GM18867 (cell line): ENCODE measurements at regions not wholly inside any gene's neighbourhood (a gene's known extent, or its start where the extent isn't known, plus 50 kb on each side); places are given as distances from the start of the nearest gene placed in this dataset.
A peak's percentile ranks its signal among the peaks of the same experiment; 100 is the strongest.

Experiments
- ATAC-seq: cut with Tn5 transposase; IDR thresholded peaks from one replicate; pipeline ENCODE4 v1.9.1; 2021; ENCODE audit warnings: mild to moderate bottlenecking, moderate library complexity; ENCODE audit not compliant: unreplicated experiment

DNA sequence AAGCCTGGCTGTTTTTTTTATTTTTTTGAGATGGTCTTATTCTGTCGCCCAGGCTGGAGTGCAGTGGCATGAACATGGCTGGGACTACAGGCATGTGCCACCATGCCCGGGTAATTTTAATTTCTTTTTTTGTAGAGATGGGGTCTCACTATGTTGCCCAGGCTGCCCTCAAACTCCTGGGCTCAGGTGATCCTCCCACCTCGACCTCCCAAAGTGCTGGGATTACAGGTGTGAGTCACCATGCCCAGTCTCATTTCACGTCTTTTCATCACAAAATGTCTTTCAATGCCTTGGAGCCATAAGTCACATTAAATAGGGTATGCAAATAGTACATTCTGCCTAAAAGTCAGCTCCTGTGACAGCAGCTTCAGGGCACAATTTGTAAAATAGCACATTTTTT lies 52.8 kb downstream of the SOX2 start:
- ATAC-seq, result no peak

DNA sequence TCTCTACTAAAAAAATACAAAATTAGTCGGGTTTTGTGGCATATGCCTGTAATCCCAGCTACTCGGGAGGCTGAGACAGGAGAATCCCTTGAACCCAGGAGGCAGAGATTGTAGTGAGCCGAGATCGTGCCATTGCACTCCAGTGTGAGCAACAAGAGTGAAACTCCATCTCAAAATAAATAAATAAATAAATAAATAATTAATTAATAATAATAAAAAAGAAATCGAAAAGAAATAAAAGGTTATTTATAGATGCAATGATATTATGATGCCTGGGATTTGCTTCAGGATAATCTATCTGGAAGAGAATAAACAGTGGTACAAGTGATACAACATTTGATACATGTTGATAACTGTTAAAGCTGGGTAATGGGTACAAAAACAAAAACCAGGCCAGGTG lies 58.6 kb downstream of the SOX2 start:
- no peak for ATAC-seq

DNA sequence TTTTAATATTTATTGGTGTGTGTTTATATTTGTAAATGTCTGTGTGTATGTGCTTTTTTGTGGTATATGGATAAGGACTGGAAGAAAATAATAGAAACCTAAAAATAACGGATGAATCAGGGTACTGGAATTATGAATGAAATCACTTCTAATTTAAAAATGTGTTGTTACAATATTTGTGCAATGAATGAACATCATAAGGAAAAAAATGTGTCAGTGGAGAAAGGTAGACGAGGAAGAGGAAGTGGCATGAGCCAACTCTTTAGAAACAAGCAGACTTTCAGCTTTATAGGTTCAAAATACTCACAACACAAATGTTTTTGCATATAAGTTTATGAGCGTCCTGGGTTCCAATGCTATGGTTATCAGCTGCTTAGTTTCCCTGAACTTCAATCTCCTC lies 59.4 kb downstream of the SOX2 start:
- no peak for ATAC-seq

DNA sequence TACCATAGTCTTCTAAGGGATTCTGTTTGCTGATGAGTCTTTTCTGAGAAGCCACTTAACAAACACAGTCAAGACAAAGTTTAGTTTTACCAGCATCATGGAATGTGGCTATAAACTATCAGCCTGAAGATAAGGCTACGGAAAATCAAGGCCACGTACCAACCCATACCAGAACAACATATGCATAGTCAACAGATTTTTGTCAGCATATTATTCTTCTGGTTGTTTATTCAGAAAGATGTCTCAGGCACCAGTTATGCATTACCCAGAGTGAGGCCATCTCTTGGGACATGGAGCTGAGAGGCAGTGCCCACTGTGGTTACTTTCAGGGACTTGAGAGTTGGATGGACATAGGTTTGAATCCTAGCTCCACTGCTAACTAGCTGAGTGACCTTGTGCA lies 60.4 kb downstream of the SOX2 start:
- no peak for ATAC-seq

DNA sequence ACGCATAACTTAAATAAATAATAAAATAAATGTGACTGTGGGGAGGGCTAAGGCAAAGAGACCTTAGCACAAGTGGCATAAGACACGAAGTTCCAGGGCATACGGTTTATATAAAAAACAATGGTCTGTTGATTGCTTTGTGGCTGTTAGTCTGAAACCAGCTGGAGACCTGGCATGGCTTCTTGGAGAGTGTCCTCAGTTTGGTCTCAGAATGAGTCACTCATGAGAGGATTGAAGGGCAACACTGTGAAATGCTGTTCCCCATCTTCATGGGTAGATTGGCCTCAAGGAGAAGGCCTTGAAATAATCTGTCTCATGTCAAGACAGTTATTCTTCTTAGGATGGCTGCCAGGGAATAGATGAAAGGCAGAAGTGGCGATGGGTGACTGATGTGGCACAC lies 62.2 kb downstream of the SOX2 start:
- ATAC-seq, result no peak

DNA sequence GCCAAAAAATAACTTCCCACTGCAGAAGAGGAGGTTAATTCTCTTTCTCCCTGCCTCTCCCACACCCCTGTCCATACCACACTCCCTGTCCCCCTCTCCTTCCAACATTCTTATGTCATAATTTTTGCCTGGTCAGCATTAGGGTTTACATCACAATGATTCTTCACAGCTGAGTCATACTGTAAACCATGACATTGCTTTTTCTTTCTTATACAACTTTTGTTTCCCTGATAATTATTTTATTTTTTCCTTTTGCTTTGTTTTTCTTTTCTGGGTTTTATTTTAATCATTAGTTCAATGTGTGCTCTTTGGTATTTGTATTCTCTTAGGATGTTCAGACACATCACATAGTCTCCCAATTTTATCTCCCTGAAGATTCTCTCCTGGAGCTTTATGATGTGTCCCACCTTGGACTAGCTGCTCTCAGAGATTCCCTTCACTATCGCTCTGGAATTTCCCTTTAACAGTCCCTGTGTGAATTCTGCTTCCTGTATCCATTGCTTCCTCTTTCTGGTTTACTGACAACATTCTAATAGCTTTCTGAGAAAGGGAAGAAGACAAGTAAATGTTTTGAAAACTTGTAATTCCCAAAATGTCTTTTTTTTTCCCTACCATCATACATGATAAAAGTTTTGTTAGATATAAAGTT lies 70.7 kb downstream of the SOX2 start:
- no peak for ATAC-seq

DNA sequence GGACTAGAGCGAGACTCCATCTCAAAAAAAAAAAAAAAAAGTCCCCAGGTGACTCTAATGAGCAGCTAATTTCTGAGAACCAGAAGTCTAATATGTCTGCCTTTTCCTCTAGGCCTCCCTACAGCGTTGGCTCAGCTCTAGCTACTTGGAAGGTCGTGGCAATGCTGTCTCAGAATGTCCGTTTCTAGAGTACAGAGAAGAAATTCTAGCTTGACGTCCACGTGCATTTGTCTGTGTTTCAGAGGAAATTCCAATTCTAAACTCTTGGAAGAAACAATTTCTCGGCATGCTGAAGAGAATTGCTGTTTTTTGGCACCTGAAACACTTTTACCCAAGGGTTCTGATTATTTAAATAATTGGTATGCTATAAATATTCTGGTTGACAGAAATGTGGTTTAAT lies 78.8 kb downstream of the SOX2 start:
- no peak for ATAC-seq

DNA sequence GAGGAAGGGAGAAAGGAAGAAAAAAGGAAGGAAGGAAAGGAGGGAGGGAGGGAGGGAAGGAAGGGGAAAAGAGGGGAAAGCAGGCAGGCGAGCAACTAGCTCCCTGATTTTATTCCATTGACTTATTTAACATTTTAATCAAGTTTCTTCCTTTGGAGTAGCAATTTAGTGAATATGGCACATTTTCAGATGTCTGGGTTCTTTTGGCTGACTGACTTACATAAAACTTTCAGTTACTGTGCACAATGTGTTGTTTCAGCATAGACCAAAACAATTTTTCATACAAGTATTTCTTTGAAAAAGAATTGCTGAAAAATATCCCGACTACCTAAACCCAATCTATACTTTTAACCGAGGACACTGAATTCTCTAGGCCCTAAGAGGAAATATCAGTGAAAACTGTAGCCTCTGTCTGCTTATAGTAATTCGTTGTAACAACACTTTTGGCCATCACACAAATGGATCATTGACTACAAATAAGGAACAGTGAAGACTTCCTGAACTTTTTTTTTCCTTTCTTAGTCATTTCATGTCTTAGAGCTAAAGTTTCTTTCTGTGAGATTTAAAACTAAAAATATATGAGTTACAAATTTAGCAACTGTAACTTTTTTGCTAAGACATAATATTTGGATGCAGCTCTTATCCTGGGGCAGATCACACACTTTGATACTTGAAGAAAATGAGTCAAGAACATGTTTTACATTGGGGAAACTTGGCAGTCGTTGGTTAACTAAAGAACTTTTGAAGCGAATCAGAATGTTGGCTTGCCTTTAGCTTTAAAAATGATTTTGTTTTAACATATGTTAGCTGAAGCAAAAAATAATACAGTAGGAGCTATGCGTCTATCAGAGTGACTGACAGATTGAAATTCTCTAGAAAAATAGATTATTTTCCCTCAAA lies 79.6 kb downstream of the SOX2 start:
- ATAC-seq, result no peak

DNA sequence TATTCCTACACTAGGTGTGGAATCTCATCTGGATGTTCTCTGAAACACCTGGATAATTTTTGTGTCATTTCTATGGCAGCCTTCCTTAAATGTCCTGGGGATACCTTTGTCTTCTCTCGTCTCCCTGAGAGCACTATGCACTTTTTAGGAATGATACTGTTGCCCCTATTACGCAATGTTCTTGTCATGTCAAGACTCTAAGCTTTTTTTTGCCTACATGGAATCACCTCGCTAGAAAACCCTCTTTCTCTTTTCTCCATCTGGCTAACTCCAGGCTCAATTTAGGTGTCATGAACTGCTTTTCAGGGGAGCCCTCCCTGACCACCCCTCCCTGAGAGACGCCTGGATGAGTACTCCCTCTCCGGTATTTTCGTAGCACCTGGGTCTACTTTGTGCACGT lies 81.3 kb downstream of the SOX2 start:
- ATAC-seq, result no peak

DNA sequence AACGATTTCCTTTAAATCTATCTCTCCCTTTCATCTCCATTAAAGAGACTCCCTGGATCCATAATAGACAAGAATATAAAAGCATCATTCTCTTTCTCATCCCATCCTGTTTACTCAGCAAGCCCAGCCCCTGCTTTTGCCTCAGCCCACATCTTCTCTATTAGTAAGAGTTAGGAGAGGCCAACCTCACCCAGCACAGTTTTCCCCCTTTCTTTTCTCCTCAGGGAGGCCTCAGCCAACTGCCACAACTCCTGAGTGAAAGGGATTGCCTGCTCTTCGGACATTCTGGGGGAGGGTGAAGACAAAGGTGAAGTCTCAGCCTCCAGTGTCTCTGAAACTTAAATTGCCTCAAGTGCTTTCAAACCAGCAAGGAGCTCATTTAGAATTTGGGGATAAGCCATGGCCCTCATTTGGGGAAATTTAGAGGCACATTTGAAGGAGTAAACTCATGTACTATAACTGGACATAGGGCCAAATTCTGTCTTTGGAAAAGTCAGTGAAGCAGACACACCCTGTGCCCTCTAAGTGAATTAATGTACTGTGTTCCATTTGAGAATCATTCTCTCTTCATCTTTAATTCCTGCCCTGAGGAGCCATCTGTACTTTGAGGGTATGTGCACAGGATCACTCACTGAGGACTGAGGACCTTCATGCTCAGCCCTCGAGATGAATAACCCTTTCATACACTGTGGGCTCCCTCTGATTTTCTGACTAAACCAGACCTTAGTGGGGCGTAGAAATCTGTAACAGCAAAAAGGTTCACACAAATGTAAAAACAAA lies 82.5 kb downstream of the SOX2 start:
- no peak for ATAC-seq

DNA sequence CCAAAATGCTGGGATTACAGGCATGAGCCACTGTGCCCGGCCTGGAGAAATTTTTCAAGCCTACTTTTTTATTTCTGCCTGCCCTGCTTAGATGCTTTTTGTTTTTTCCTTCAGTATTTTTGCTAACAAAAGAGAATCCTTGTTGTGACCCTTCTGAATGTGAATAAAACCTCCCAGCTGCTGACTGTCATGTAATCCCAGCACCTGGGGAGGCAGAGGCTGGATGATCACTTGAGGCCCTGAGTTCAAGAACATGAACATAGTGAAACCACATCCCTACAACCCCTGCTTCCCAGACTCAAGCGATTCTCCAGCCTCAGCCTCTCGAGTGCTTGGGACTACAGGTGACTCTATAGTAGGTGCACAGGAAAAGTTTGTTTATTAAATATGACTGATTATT lies 84.9 kb downstream of the SOX2 start:
- no peak for ATAC-seq

DNA sequence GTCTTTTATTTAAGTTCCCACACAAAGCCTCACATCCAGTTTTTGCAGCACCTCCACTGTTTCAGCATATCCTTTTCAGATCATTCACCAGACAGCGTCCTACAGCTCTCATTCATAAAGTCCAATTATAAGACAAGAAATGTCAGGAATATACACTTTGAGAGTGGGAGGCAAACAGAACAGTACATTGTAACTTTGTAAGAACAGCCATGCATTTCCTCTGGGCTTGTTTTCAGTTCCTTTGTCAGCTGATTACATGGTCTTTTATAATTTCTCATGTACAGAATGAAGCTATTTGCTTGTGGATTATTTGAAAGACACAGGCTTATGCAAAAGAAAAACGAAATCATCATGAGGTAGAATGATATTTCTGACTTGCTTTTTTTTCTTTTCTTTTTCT lies 85.7 kb downstream of the SOX2 start:
- ATAC-seq, result no peak

DNA sequence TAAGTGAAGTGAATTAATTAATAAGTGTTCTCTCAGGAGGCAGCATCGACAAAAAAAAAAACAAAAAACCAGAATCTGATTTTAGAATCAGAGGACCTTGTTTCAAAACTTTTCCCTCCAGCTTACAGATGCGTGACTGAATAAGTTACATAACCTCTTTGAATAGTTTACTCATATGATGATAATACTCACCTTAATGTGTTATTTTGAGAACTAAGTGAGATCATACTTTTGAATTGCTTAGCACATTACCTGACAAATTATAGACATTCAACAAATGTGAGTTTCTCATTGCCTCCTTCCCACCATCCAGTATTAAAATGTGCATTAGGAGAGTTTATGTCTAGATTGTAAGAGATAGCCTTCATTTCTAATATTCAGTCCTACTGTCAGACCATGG lies 94.0 kb downstream of the SOX2 start:
- no peak for ATAC-seq

DNA sequence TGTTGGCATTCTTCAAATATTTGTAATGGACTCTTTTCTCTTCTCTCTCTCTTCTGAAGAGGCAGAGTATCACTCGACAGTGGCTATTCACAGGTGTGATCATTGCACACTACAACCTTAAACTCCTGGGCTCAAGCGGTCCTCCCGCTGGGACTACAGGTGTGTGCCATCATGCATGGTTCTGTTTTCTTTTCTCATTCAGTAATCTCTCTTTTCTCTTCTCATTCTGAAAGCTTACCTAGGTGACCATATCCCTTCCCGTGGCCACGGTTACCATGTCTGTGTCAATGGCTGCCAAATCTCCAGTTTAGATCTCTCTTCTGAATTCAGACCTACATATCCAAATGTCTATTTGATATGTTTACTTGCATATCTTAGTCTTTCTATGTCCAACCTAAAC lies 96.3 kb downstream of the SOX2 start:
- ATAC-seq, result peak; percentile 45

DNA sequence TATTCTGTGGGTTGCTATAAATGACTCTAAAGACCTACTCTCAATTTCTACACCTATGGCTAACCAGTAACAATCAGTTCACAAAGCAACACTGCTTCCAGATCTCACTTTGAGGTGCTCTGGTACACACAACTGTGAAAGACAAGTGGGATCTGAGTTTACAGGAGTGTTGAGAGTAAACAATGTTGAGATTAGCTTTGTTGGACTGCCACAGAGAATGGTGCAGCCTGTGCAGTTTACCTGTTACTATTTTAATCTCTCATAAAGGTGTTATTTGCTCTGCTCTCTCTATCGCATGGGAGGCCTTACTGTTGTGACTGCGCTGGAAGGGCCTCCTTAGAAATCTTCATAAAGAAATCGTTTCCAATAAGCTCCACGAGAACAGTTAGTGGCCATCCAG lies 112.0 kb downstream of the SOX2 start:
- ATAC-seq, result no peak

DNA sequence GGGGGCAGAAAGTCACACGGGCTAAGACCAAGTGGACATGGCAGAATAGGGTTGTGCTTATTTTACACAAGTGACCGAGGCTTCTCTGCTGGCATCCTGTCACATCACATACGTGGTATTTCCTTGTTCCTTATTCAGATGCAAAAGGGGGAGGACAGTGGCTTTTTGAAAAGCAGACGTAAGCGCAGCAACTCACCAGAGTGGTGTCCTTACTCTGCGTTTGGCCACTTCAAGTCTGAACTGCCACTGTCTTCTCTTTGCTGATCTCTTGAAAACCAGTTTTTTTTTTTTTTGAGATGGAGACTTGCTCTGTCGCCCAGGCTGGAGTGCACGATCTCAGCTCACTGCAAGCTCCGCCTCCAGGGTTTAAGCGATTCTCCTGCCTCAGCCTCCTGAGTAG lies 113.2 kb downstream of the SOX2 start:
- ATAC-seq, result no peak

DNA sequence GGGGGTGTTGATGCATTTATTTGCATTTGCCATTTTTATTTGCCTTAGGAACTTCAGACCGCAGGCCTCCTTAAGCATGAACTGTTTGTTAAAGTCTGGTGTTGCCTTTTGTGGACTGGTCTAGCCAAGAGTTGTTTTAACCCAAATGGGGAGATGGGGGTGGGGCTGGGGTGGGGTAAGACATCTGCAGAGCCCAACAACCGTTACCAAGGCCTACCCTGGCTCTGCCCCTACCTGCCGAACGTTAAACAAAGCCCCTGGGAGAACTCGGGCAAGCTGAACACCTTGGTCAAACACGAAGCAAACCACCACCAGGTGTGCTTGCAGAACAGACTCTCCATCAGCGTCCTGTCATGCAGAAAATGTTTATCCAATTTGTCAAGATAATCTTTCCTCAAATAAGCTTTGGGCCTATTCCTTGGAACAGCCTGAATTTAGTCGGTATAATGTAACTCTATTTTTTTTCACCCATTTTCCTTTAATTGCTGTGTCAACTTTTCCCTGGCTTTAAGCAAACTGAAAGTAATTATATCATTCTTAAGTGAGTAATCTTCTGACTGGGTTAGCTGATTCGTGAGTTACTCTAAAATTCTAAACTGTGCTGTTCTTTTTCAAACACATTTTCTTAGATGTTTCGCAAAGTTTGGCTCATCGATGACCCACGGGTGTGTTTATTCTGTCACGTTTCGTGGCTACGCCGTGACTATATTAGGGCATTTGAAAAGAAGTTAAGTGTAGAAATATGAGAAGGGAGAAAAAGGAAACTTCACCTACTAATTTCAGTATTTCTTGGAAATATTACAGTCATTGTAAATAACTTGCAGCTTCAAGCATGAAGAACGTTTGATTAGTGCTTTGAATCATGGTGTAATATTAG lies 127.6 kb downstream of the SOX2 start:
- ATAC-seq, result peak; percentile 31

DNA sequence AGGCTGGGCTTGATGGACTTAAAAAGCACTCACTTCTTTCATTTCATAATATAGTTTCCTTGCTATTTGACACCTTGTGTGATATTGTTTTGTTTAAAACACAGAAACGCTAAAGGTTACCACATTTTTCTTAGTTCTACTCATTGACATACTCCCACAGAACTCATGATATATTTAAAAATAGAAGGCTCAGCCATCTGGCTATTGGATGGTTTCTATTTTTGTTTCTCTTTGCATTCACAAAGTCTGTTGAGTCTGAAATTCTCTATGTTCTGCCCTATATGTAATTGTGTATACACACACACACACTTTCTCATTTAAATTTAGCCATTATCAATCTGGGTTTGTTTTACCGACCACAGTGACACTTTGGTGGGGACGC lies 128.2 kb downstream of the SOX2 start:
- ATAC-seq, result peak; percentile 68

DNA sequence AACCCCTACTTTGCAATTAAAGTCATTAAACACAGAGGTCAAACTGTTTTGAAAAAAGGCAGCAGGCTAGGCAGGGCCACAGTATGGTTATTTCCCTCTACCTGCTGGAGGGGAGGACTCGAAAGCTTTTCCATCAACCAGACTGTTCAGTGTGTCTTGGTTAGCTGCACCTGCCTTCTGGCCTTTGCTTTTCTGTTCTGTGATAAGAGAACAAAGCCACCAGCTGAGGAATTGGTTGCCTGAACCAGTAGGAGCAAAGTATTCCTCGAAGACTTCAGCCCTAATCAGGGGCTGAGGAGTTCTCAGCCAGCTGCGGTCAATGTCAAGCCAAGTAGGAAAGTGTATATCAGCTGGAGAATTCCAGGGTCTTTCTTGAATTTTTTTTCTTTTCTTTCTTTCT lies 132.5 kb downstream of the SOX2 start:
- ATAC-seq, result no peak

DNA sequence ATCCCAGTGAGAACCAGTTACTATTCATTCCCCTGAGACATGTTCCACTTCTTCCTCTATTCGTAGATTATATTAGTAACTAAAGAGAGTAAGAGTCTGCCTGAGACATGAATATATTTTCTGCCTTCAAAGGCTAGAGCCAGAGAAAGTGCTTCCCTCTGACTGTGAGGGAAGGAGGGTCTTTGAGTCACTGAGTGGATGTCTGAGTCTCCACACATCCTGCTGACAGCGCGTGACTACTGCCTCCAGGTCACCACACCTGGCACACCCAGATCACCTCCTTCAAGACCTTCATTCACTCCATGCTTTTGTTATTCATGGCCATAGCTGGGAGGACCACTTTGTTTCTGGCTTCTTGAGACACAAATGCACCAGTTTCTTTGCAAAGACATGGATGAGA lies 135.6 kb downstream of the SOX2 start:
- no peak for ATAC-seq

DNA sequence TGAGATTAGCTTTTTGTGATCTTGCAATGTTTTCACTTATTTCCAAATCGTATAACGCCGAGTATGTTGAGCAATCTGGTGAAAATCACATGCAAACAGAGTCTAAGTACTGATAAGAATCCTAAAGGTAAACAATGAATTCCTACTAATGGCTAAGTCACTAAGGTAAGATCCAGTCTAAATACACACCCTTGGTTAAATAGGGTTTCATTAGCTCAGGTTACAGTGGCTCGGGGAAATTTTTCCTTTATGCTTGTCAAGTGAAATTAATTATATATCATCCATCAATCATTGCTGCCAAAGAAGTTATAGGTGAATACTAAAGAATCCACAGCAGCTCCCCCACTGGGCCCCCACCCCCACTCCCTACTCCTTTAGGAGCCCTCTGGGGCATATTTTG lies 139.3 kb downstream of the SOX2 start:
- ATAC-seq, result no peak
